Neural progenitor cell (in vitro differentiated cells): ENCODE measurements at regions not wholly inside any gene's neighbourhood (a gene's known extent, or its start where the extent isn't known, plus 50 kb on each side); places are given as distances from the start of the nearest gene placed in this dataset.

Experiments used
- DNase-seq: peaks from one replicate; pipeline ENCODE4 v3.0.0-alpha.2; 2016; ENCODE audit warnings: low spot score
- H2AFZ ChIP-seq: fragments of 200-600 bp; sonication (generic); replicated peaks from 2 replicates; pipeline ENCODE4 v1.6.1; 2016; ENCODE audit warnings: antibody characterized with exemption
- H3F3A ChIP-seq: fragments of 200-600 bp; sonication (generic); 2 replicates; pipeline ENCODE4 v1.6.1; 2016; ENCODE audit warnings: antibody characterized with exemption, low read depth
- H3K27ac ChIP-seq: fragments of 200-600 bp; sonication (generic); 2 replicates; pipeline ENCODE4 v1.5.1; 2016; ENCODE audit warnings: mild to moderate bottlenecking
- H3K27me3 ChIP-seq: fragments of 200-600 bp; sonication (generic); 2 replicates; pipeline ENCODE4 v1.6.1; 2016; ENCODE audit warnings: mild to moderate bottlenecking, moderate library complexity
- H3K36me3 ChIP-seq: fragments of 200-600 bp; sonication (generic); 2 replicates; pipeline ENCODE4 v1.5.1; 2016
- H3K4me1 ChIP-seq: fragments of 200-600 bp; sonication (generic); 2 replicates; pipeline ENCODE4 v1.6.1; 2016; ENCODE audit warnings: mixed run types
- H3K4me2 ChIP-seq: fragments of 200-600 bp; sonication (generic); 2 replicates; pipeline ENCODE4 v1.6.1; 2016
- H3K4me3 ChIP-seq: fragments of 200-600 bp; sonication (generic); 2 replicates; pipeline ENCODE4 v1.5.1; 2016
- H3K79me2 ChIP-seq: fragments of 200-600 bp; sonication (generic); 2 replicates; pipeline ENCODE4 v1.6.1; 2016; ENCODE audit warnings: low read depth
- H3K9ac ChIP-seq: fragments of 200-600 bp; sonication (generic); 2 replicates; pipeline ENCODE4 v1.6.1; 2016
- H3K9me3 ChIP-seq: fragments of 200-600 bp; sonication (generic); 2 replicates; pipeline ENCODE4 v1.5.1; 2016; ENCODE audit warnings: low read depth
- H4K20me1 ChIP-seq: fragments of 200-600 bp; sonication (generic); 2 replicates; pipeline ENCODE4 v1.6.1; 2016; ENCODE audit warnings: low read depth
- H3K27ac Mint-ChIP-seq: 3 replicates; pipeline ENCODE4 v1.8.0; 2021; ENCODE audit warnings: mixed read lengths
- H3K27me3 Mint-ChIP-seq: 2 replicates; pipeline ENCODE4 v1.8.0; 2022; ENCODE audit warnings: low read depth, mild to moderate bottlenecking, inconsistent platforms, moderate library complexity, mixed read lengths; ENCODE audit not compliant: insufficient read depth
- H3K36me3 Mint-ChIP-seq: 3 replicates; pipeline ENCODE4 v1.8.0; 2021; ENCODE audit warnings: mixed read lengths
- H3K4me1 Mint-ChIP-seq: 3 replicates; pipeline ENCODE4 v1.8.0; 2021; ENCODE audit warnings: mixed read lengths
- H3K4me3 Mint-ChIP-seq: 3 replicates; pipeline ENCODE4 v1.8.0; 2021; ENCODE audit warnings: mild to moderate bottlenecking, moderate library complexity, mixed read lengths
- H3K9me3 Mint-ChIP-seq: 3 replicates; pipeline ENCODE4 v1.8.0; 2020; ENCODE audit warnings: mixed read lengths
- EZH2 ChIP-seq: fragments of 200-600 bp; sonication (generic); IDR thresholded peaks from 2 replicates; pipeline ENCODE4 v1.6.1; 2017; ENCODE audit warnings: antibody characterized with exemption, mild to moderate bottlenecking, moderate library complexity
- EZH2phosphoT487 ChIP-seq: fragments of 200-600 bp; sonication (generic); IDR thresholded peaks from 2 replicates; pipeline ENCODE4 v1.6.1; 2017; ENCODE audit warnings: antibody characterized with exemption
- TF ChIP-seq, protein P1 (sequence below): fragments of 200-600 bp; sonication (generic); IDR thresholded peaks from 2 replicates; pipeline ENCODE4 v1.5.1; 2017; ENCODE audit warnings: antibody characterized with exemption, mild to moderate bottlenecking

DNA sequence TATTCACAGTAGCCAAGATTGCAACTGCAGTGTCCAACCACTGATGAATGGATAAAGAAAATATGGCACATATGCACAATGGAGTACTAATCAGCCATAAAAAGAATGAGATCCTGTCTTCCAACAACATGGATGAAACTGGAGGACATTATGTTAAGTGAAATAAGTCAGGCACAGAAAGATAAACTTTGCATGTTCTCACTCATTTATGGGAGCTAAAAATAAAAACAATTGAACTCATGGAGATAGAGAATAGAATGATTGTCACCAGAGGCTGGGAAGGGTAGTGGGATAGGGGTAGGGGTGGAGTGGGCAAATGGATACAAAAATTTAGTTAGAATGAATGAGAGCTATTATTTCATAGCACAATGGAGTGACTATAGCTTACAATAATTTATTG is 305.5 kb upstream of the ETAA1 start:
- Histone ChIP-seq H2AFZ (no peak overlapping the region), H3K27ac (no peak overlapping the region), H3K9me3 (no peaks in the 10 kb centered on the region), H3K79me2 (no peaks in the 10 kb centered on the region), H3K4me3 (no peak overlapping the region), H3K4me2 (no peak overlapping the region), H3F3A (no peaks in the 10 kb centered on the region), H3K27me3 (no peaks in the 10 kb centered on the region), H4K20me1 (no peaks in the 10 kb centered on the region), H3K9ac (no peak overlapping the region), H3K36me3 (no peaks in the 10 kb centered on the region), H3K4me1 (no peaks in the 10 kb centered on the region)
- Mint-ChIP-seq H3K4me3 (no peak overlapping the region), H3K36me3 (no peaks in the 10 kb centered on the region), H3K27ac (no peak overlapping the region), H3K27me3 (no peaks in the 10 kb centered on the region), H3K4me1 (no peaks in the 10 kb centered on the region), H3K9me3 (no peaks in the 10 kb centered on the region)
- no peak for TF ChIP-seq EZH2
- TF ChIP-seq, protein P1, sequence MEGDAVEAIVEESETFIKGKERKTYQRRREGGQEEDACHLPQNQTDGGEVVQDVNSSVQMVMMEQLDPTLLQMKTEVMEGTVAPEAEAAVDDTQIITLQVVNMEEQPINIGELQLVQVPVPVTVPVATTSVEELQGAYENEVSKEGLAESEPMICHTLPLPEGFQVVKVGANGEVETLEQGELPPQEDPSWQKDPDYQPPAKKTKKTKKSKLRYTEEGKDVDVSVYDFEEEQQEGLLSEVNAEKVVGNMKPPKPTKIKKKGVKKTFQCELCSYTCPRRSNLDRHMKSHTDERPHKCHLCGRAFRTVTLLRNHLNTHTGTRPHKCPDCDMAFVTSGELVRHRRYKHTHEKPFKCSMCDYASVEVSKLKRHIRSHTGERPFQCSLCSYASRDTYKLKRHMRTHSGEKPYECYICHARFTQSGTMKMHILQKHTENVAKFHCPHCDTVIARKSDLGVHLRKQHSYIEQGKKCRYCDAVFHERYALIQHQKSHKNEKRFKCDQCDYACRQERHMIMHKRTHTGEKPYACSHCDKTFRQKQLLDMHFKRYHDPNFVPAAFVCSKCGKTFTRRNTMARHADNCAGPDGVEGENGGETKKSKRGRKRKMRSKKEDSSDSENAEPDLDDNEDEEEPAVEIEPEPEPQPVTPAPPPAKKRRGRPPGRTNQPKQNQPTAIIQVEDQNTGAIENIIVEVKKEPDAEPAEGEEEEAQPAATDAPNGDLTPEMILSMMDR, result no peak
- no peak for TF ChIP-seq EZH2phosphoT487
- DNase-seq, result no peak

GRCh38 chr2:67095121-67095520 is 302.0 kb upstream of the ETAA1 start:
- no peaks in the 10 kb centered on the region for H3K27me3 ChIP-seq
- no peaks in the 10 kb centered on the region for H3K79me2 ChIP-seq
- no peak overlapping the region for H2AFZ ChIP-seq
- H3K27ac ChIP-seq, result no peak overlapping the region
- H3K4me2 ChIP-seq, result no peak overlapping the region
- no peak overlapping the region for H3K27ac Mint-ChIP-seq
- no peaks in the 10 kb centered on the region for H3F3A ChIP-seq
- H3K9me3 Mint-ChIP-seq, result no peaks in the 10 kb centered on the region
- H3K4me1 Mint-ChIP-seq, result no peaks in the 10 kb centered on the region
- H3K36me3 Mint-ChIP-seq, result no peaks in the 10 kb centered on the region
- no peak for TF ChIP-seq EZH2
- TF ChIP-seq, protein P1, result no peak
- TF ChIP-seq EZH2phosphoT487, result no peak
- H3K9me3 ChIP-seq, result no peaks in the 10 kb centered on the region
- no peaks in the 10 kb centered on the region for H3K36me3 ChIP-seq
- no peak overlapping the region for H3K4me3 Mint-ChIP-seq
- no peak for DNase-seq
- H3K4me3 ChIP-seq, result no peak overlapping the region
- H3K27me3 Mint-ChIP-seq, result no peaks in the 10 kb centered on the region
- no peaks in the 10 kb centered on the region for H4K20me1 ChIP-seq
- H3K9ac ChIP-seq, result no peak overlapping the region
- H3K4me1 ChIP-seq, result no peaks in the 10 kb centered on the region

GRCh38 chr2:67096886-67097285 is 300.2 kb upstream of the ETAA1 start:
- no peak overlapping the region for H3K4me3 Mint-ChIP-seq
- no peaks in the 10 kb centered on the region for H3F3A ChIP-seq
- H3K27ac ChIP-seq, result no peak overlapping the region
- H2AFZ ChIP-seq, result no peak overlapping the region
- no peaks in the 10 kb centered on the region for H3K36me3 Mint-ChIP-seq
- H3K9ac ChIP-seq, result no peak overlapping the region
- H3K27me3 ChIP-seq, result no peaks in the 10 kb centered on the region
- no peaks in the 10 kb centered on the region for H3K4me1 ChIP-seq
- no peaks in the 10 kb centered on the region for H3K27me3 Mint-ChIP-seq
- no peaks in the 10 kb centered on the region for H3K36me3 ChIP-seq
- no peak overlapping the region for H3K27ac Mint-ChIP-seq
- H3K4me3 ChIP-seq, result no peak overlapping the region
- H4K20me1 ChIP-seq, result no peaks in the 10 kb centered on the region
- no peaks in the 10 kb centered on the region for H3K9me3 Mint-ChIP-seq
- H3K4me2 ChIP-seq, result no peak overlapping the region
- H3K79me2 ChIP-seq, result no peaks in the 10 kb centered on the region
- DNase-seq, result no peak
- no peaks in the 10 kb centered on the region for H3K9me3 ChIP-seq
- no peak for TF ChIP-seq EZH2
- TF ChIP-seq EZH2phosphoT487, result no peak
- TF ChIP-seq, protein P1, result no peak
- no peaks in the 10 kb centered on the region for H3K4me1 Mint-ChIP-seq
